Ovary (tissue), 7 donors: ENCODE measurements at regions not wholly inside any gene's neighbourhood (a gene's known extent, or its start where the extent isn't known, plus 50 kb on each side); places are given as distances from the start of the nearest gene placed in this dataset.

ENCODE experiments used
- DNase-seq, 5 donors: peaks; one replicate each; pipeline ENCODE4 v3.0.0-alpha.2; 2019 to 2020
- H3K27ac ChIP-seq, 2 donors: fragments of 200-600 bp; one replicate each; pipeline versions ENCODE4 v1.5.1 to v1.8.0; 2019 to 2022
- H3K27me3 ChIP-seq: fragments of 200-600 bp; one replicate; pipeline ENCODE4 v1.8.0; 2022
- H3K36me3 ChIP-seq: fragments of 200-600 bp; sonication (generic); one replicate; pipeline ENCODE4 v1.5.1; 2019
- H3K4me1 ChIP-seq: one replicate; pipeline ENCODE4 v1.8.1; 2013; ENCODE audit warnings: mild to moderate bottlenecking, moderate library complexity; ENCODE audit not compliant: insufficient read depth
- H3K4me3 ChIP-seq: fragments of 200-600 bp; sonication (generic); one replicate; pipeline ENCODE4 v1.5.1; 2017
- H3K9me3 ChIP-seq, 2 donors: fragments of 200-600 bp in 1 of 2; sonication (generic) in 1 of 2; one replicate each; pipeline versions ENCODE4 v1.5.1 to v1.8.1; 2013 to 2019; ENCODE audit warnings: mild to moderate bottlenecking in 1 of 2, moderate library complexity in 1 of 2
- CTCF ChIP-seq, 3 donors: fragments of 450-650 bp in 2 of 3; fragments of 200-600 bp in 1 of 3; IDR thresholded peaks; one replicate each; pipeline versions ENCODE4 v1.5.1 to v1.8.0; 2016 to 2022; ENCODE audit warnings: antibody characterized with exemption in 3 of 3, mild to moderate bottlenecking in 1 of 3
- EP300 ChIP-seq: sonication (generic); formaldehyde crosslinking; IDR thresholded peaks from one replicate; pipeline ENCODE4 v1.6.1; 2017; ENCODE audit warnings: antibody characterized with exemption
- POLR2A ChIP-seq: fragments of 450-650 bp; IDR thresholded peaks from one replicate; pipeline ENCODE4 v1.6.1; 2017; ENCODE audit warnings: antibody characterized with exemption, mild to moderate bottlenecking, moderate library complexity
- WGBS, 3 donors: extraction: QIAGEN DNeasy Blood & Tissue Kit in 1 of 3; methylation state at CpG; one replicate each; pipeline versions ENCODE4 v1.1.5 to v1.1.7; 2013 to 2017; 5-methylcytosine and 5-hydroxymethylcytosine counted together
- intact Hi-C, 4 donors: fragments of 100-400 bp; cut with DNase I; formaldehyde crosslinking; loops; one replicate each; pipeline versions ENCODE4 v1.11.0 to v1.15.1; 2022 to 2023
- donor health status: DM: no; HTN: no; CAD: no; lungs with moderate emphysema.
- donor health status: DM: no; HTN: no; CAD: no.
- donor health status: Bipolar disorder and iron deficiency.
- donor health status: DM: no; HTN: no; CAD: no.
- donor health status: DM: yes; HTN: yes; CAD: no.

GRCh38 chr2:226584518-226585055 lies 215.0 kb downstream of the IRS1 start:
- 95 to 97% (median 96%) methylated on average over 3 of the region's 3 CpGs for WGBS, 3 donors

GRCh38 chr2:226583715-226584114 lies 215.9 kb downstream of the IRS1 start:
- no peaks in the 10 kb centered on the region for H3K36me3 ChIP-seq
- intact Hi-C loops: no loop called here
- H3K27ac ChIP-seq: no peak overlapping the region
- H3K4me3 ChIP-seq: no peak overlapping the region
- H3K4me1 ChIP-seq: no peaks in the 10 kb centered on the region
- no peaks in the 10 kb centered on the region for H3K27me3 ChIP-seq
- WGBS, 3 donors: 62 to 71% (median 69%) methylated on average over 1 of the region's 1 CpG
- no peaks in the 10 kb centered on the region for H3K9me3 ChIP-seq
- DNase-seq: no peak
- no peak for TF ChIP-seq POLR2A
- TF ChIP-seq CTCF (IDR thresholded peaks at IDR 0.05): no peak
- no peak for TF ChIP-seq EP300

More at GRCh38 chr2:226584518-226585055, 215.0 kb downstream of the IRS1 start:
- intact Hi-C loops: no loop called here
- Histone ChIP-seq H3K27me3 (no peaks in the 10 kb centered on the region), H3K9me3 (no peaks in the 10 kb centered on the region), H3K4me1 (no peaks in the 10 kb centered on the region), H3K36me3 (no peaks in the 10 kb centered on the region), H3K4me3 (no peak overlapping the region), H3K27ac (no peak overlapping the region)
- TF ChIP-seq POLR2A (no peak), CTCF (IDR thresholded peaks at IDR 0.05) (no peak), EP300 (no peak)
- no peak for DNase-seq

GRCh38 chr2:226581661-226582060 lies 218.0 kb downstream of the IRS1 start:
- Histone ChIP-seq H3K4me3 (no peak overlapping the region), H3K36me3 (no peaks in the 10 kb centered on the region), H3K27me3 (no peaks in the 10 kb centered on the region), H3K9me3 (no peaks in the 10 kb centered on the region), H3K27ac (no peak overlapping the region), H3K4me1 (no peaks in the 10 kb centered on the region)
- TF ChIP-seq EP300 (no peak), CTCF (IDR thresholded peaks at IDR 0.05) (no peak), POLR2A (no peak)
- intact Hi-C loops: no loop called here
- DNase-seq: no peak
- 79 to 87% (median 80%) methylated on average over 4 of the region's 4 CpGs for WGBS, 3 donors

GRCh38 chr2:226581004-226581403 lies 218.6 kb downstream of the IRS1 start:
- Histone ChIP-seq H3K27ac (no peak overlapping the region), H3K36me3 (no peaks in the 10 kb centered on the region), H3K4me1 (no peaks in the 10 kb centered on the region), H3K4me3 (no peak overlapping the region), H3K27me3 (no peaks in the 10 kb centered on the region), H3K9me3 (no peaks in the 10 kb centered on the region)
- intact Hi-C loops: no loop called here
- 65 to 82% (median 70%) methylated on average over 2 of the region's 2 CpGs for WGBS, 3 donors
- no peak for TF ChIP-seq POLR2A
- no peak for DNase-seq

- WGBS, 3 donors: 26 to 52% (median 31%) methylated on average over 1 of the region's 1 CpG
- Histone ChIP-seq H3K4me1 (no peaks in the 10 kb centered on the region), H3K27ac (no peak overlapping the region), H3K9me3 (no peaks in the 10 kb centered on the region), H3K4me3 (no peak overlapping the region), H3K36me3 (no peaks in the 10 kb centered on the region), H3K27me3 (no peaks in the 10 kb centered on the region)
- TF ChIP-seq POLR2A (no peak), CTCF (IDR thresholded peaks at IDR 0.05) (no peak), EP300 (no peak)
- intact Hi-C loops: no loop called here
- DNase-seq: no peak
Measured at GRCh38 chr2:226580403-226580802, 219.2 kb downstream of the IRS1 start.
